ENCODE measurements at regions not wholly inside any gene's neighbourhood (a gene's known extent, or its start where the extent isn't known, plus 50 kb on each side); places are given as distances from the start of the nearest gene placed in this dataset.

DNA sequence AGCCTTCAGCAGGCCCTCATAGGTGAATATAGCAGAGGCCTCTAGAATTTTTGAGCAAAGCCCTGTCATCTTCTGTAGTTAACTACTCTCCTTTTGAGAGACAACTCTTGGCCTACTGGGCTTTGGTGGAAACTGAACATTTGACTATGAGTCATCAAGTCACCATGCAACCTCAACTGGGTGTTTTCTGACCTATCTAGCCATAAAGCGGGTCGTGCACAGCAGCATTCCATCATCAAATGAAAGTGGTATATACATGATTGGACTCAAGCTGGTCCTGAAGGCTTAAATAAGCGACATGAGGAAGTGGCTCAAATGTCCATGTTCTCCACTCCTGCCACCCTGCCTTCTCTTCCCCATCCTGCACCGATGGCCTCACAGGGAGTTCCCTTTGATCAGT is 1115.5 kb downstream of the TAF11L14 start:
- no peak for TF ChIP-seq CTCF (IDR thresholded peaks at IDR 0.05 in 4 of 5, conservative IDR thresholded peaks at IDR 0.05 in 1 of 5)
- TF ChIP-seq POLR2A (IDR thresholded peaks at IDR 0.05) = no peak
